ENCODE measurements at regions not wholly inside any gene's neighbourhood (a gene's known extent, or its start where the extent isn't known, plus 50 kb on each side); places are given as distances from the start of the nearest gene placed in this dataset.

DNA sequence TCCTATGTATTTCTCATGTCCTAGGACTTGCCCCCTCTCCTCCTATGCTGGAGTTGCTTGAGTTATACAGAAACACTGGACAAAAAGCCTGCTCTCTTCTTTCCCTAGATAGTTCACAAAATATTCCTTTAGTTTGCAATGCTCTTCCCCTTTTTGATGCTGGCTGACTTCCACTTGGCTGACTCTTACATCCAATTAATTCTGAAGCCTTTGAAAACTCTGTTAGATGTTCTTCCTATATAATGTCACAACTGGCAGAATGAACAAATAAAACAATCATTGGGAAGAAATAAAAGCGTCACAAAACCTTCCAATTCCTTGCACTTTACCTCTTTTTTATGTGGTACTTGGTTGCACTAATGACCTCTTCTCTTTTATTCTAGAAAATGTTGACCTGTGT lies 253.8 kb upstream of the CITED2 start:
- TF ChIP-seq, protein P1, sequence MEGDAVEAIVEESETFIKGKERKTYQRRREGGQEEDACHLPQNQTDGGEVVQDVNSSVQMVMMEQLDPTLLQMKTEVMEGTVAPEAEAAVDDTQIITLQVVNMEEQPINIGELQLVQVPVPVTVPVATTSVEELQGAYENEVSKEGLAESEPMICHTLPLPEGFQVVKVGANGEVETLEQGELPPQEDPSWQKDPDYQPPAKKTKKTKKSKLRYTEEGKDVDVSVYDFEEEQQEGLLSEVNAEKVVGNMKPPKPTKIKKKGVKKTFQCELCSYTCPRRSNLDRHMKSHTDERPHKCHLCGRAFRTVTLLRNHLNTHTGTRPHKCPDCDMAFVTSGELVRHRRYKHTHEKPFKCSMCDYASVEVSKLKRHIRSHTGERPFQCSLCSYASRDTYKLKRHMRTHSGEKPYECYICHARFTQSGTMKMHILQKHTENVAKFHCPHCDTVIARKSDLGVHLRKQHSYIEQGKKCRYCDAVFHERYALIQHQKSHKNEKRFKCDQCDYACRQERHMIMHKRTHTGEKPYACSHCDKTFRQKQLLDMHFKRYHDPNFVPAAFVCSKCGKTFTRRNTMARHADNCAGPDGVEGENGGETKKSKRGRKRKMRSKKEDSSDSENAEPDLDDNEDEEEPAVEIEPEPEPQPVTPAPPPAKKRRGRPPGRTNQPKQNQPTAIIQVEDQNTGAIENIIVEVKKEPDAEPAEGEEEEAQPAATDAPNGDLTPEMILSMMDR (IDR thresholded peaks at IDR 0.05; ENCODE audit: control insufficient read depth, extremely low read depth, insufficient read depth): no peak
- H3K4me3 ChIP-seq (ENCODE audit: low read depth, low read length): no peak overlapping the region
- DNase-seq (ENCODE audit: low read depth): no peak

- H3K4me3 ChIP-seq (ENCODE audit: low read depth, low read length): no peak overlapping the region
- no peak for DNase-seq (ENCODE audit: low read depth)
- TF ChIP-seq, protein P1 (IDR thresholded peaks at IDR 0.05; ENCODE audit: control insufficient read depth, extremely low read depth, insufficient read depth): no peak
Measured at GRCh38 chr6:139627091-139627490, 252.6 kb upstream of the CITED2 start.

- H3K4me3 ChIP-seq (ENCODE audit: low read depth, low read length): no peak overlapping the region
- TF ChIP-seq, protein P1 (IDR thresholded peaks at IDR 0.05; ENCODE audit: control insufficient read depth, extremely low read depth, insufficient read depth): no peak
- no peak for DNase-seq (ENCODE audit: low read depth)
Measured at GRCh38 chr6:139625998-139626975, 251.8 kb upstream of the CITED2 start.

- no peak for DNase-seq (ENCODE audit: low read depth)
- TF ChIP-seq, protein P1 (IDR thresholded peaks at IDR 0.05; ENCODE audit: control insufficient read depth, extremely low read depth, insufficient read depth): no peak
- H3K4me3 ChIP-seq (ENCODE audit: low read depth, low read length): no peak overlapping the region
Measured at GRCh38 chr6:139625081-139625939, 250.9 kb upstream of the CITED2 start.

- no peak overlapping the region for H3K4me3 ChIP-seq (ENCODE audit: low read depth, low read length)
- TF ChIP-seq, protein P1 (IDR thresholded peaks at IDR 0.05; ENCODE audit: control insufficient read depth, extremely low read depth, insufficient read depth): no peak
- DNase-seq (ENCODE audit: low read depth): no peak
Measured at GRCh38 chr6:139623372-139623771, 248.9 kb upstream of the CITED2 start.

- no peak overlapping the region for H3K4me3 ChIP-seq (ENCODE audit: low read depth, low read length)
- TF ChIP-seq, protein P1 (IDR thresholded peaks at IDR 0.05; ENCODE audit: control insufficient read depth, extremely low read depth, insufficient read depth): no peak
Measured at GRCh38 chr6:139613496-139613895, 239.0 kb upstream of the CITED2 start.

More at GRCh38 chr6:139613496-139613895, 239.0 kb upstream of the CITED2 start:
- DNase-seq (ENCODE audit: low read depth): no peak
